Panc1 (cell line): ENCODE measurements at regions not wholly inside any gene's neighbourhood (a gene's known extent, or its start where the extent isn't known, plus 50 kb on each side); places are given as distances from the start of the nearest gene placed in this dataset.
"Not testable (repeated sequence)": the region's sequence is repeated elsewhere in the genome, so short reads cannot be mapped to it uniquely, and the experiment has no call there.

ENCODE experiments used
- ATAC-seq: fragments of 200-7000 bp; cut with Tn5 transposase; 2 replicates; pipeline ENCODE4 v1.9.1; 2020; ENCODE audit warnings: mild to moderate bottlenecking, moderate library complexity
- BruUV-seq: library from RNA; stranded (reverse); fragments of 400-500 nt; replicated peaks from 2 replicates; lab custom pipeline; 2021; lab: Mats Ljungman, UMichigan
- CTCF ChIA-PET: fragments of 300-600 bp; sonication (Branson Sonifier 250); formaldehyde crosslinking; loops from one replicate; lab custom pipeline; 2022; ENCODE audit warnings: antibody characterized with exemption; lab: Charles Lee
- POLR2A ChIA-PET: fragments of 300-600 bp; sonication (Branson Sonifier 250); formaldehyde crosslinking; loops from one replicate; lab custom pipeline; 2022; ENCODE audit warnings: antibody characterized with exemption; lab: Charles Lee
- DNase-seq: peaks from one replicate; pipeline ENCODE4 v3.0.0-alpha.2; 2010; ENCODE audit warnings: low read depth, low spot score
- H3K27ac ChIP-seq: 2 replicates; pipeline ENCODE4 v1.5.1; 2011; ENCODE audit warnings: mild to moderate bottlenecking, low read length, inconsistent platforms
- H3K27me3 ChIP-seq: fragments of 200-500 bp; sonication (Bioruptor generic); 2 replicates; pipeline ENCODE4 v1.6.0; 2014; ENCODE audit warnings: low read length, inconsistent platforms; ENCODE audit not compliant: control insufficient read depth, insufficient read depth
- H3K36me3 ChIP-seq: fragments of 200-500 bp; sonication (Bioruptor generic); 2 replicates; pipeline ENCODE4 v1.5.1; 2014; ENCODE audit warnings: inconsistent platforms, mild to moderate bottlenecking, low read length, moderate library complexity; ENCODE audit not compliant: control insufficient read depth, insufficient read depth
- H3K4me1 ChIP-seq: 2 replicates; pipeline ENCODE4 v1.5.1; 2011; ENCODE audit warnings: inconsistent platforms, mild to moderate bottlenecking, low read length, moderate library complexity; ENCODE audit not compliant: control insufficient read depth, insufficient read depth
- H3K4me3 ChIP-seq, 2 experiments: 2 replicates each; pipeline ENCODE4 v1.5.1; 2011 to 2012; ENCODE audit warnings: low read depth in 2 of 2, low read length in 2 of 2, mild to moderate bottlenecking in 2 of 2, inconsistent platforms in 1 of 2, moderate library complexity in 1 of 2
- H3K9me3 ChIP-seq: fragments of 200-500 bp; sonication (Bioruptor generic); 2 replicates; pipeline ENCODE4 v1.5.1; 2014; ENCODE audit warnings: low read depth, mild to moderate bottlenecking, inconsistent platforms, low read length, moderate library complexity; ENCODE audit not compliant: control insufficient read depth, insufficient read depth
- POLR2AphosphoS5 ChIP-seq: IDR thresholded peaks from 2 replicates; pipeline ENCODE4 v1.6.1; 2012; ENCODE audit warnings: mild to moderate bottlenecking, low read depth, low read length, moderate library complexity
- SIN3A ChIP-seq: IDR thresholded peaks from 2 replicates; pipeline ENCODE4 v1.6.1; 2012; ENCODE audit warnings: low read depth, mild to moderate bottlenecking, low read length, moderate library complexity, borderline replicate concordance; ENCODE audit not compliant: insufficient read depth
- TCF7L2 ChIP-seq: IDR thresholded peaks from 2 replicates; pipeline ENCODE4 v1.6.1; 2011; ENCODE audit warnings: mild to moderate bottlenecking, low read depth, low read length, inconsistent platforms
- in situ Hi-C: cut with HindIII; loops from 2 replicates; pipeline ENCODE4 v1.10.0; 2016; ENCODE audit warnings: low sequenced_read_pairs, low pct_unique_long_range_greater_than_20kb
- intact Hi-C: fragments of 100-400 bp; cut with micrococcal nuclease; formaldehyde crosslinking; loops from one replicate; pipeline ENCODE4 v1.10.0; 2022; ENCODE audit not compliant: unreplicated experiment
- TF ChIP-seq, protein P1 (sequence below), 2 experiments: IDR thresholded peaks; 2 replicates each; pipeline ENCODE4 v1.6.1; 2011 to 2012; ENCODE audit warnings: low read depth in 2 of 2, control low read depth in 1 of 2, low read length in 1 of 2, mild to moderate bottlenecking in 1 of 2, moderate library complexity in 1 of 2; ENCODE audit not compliant: insufficient read depth in 1 of 2
- TF ChIP-seq, protein P2 (sequence below): fragments of 450-650 bp; IDR thresholded peaks from 2 replicates; pipeline ENCODE4 v1.5.1; 2017; ENCODE audit warnings: mild to moderate bottlenecking

DNA sequence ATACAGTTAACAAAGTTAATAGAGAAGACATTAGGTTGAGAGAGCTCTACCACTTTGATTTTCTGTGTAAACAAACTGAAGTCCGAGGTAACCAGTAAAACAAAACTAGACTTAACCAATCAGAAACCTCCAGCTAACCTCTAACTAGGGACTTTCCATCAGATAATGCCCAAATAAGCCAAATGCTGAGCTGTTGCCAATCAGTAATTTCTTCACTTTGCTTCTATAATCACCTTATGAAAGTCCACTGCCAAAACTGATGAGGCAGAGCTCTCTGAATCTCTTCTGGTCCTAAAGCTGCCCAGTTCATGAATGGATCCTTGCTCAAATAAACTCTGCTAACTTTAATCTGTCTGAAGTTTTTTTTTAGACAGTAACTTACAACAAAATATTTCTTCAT lies 448.0 kb upstream of the NECTIN3 start:
- Histone ChIP-seq H3K27ac (no peak overlapping the region), H3K9me3 (no peaks in the 10 kb centered on the region), H3K4me3 (no peak overlapping the region), H3K4me1 (no peaks in the 10 kb centered on the region), H3K27me3 (no peaks in the 10 kb centered on the region), H3K36me3 (no peaks in the 10 kb centered on the region)
- ATAC-seq: no peak
- intact Hi-C loops: no loop called here
- ChIA-PET POLR2A (no interaction called here), CTCF (no interaction called here)
- BruUV-seq: no TSS peak
- in situ Hi-C loops: no loop called here
- DNase-seq: no peak
- TF ChIP-seq SIN3A (no peak), POLR2AphosphoS5 (no peak), TCF7L2 (no peak)
- TF ChIP-seq, protein P1, sequence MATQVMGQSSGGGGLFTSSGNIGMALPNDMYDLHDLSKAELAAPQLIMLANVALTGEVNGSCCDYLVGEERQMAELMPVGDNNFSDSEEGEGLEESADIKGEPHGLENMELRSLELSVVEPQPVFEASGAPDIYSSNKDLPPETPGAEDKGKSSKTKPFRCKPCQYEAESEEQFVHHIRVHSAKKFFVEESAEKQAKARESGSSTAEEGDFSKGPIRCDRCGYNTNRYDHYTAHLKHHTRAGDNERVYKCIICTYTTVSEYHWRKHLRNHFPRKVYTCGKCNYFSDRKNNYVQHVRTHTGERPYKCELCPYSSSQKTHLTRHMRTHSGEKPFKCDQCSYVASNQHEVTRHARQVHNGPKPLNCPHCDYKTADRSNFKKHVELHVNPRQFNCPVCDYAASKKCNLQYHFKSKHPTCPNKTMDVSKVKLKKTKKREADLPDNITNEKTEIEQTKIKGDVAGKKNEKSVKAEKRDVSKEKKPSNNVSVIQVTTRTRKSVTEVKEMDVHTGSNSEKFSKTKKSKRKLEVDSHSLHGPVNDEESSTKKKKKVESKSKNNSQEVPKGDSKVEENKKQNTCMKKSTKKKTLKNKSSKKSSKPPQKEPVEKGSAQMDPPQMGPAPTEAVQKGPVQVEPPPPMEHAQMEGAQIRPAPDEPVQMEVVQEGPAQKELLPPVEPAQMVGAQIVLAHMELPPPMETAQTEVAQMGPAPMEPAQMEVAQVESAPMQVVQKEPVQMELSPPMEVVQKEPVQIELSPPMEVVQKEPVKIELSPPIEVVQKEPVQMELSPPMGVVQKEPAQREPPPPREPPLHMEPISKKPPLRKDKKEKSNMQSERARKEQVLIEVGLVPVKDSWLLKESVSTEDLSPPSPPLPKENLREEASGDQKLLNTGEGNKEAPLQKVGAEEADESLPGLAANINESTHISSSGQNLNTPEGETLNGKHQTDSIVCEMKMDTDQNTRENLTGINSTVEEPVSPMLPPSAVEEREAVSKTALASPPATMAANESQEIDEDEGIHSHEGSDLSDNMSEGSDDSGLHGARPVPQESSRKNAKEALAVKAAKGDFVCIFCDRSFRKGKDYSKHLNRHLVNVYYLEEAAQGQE (IDR thresholded peaks at IDR 0.05; ENCODE audit: insufficient read depth in 1 of 2, low read depth in 2 of 2, low read length in 1 of 2): no peak
- TF ChIP-seq, protein P2, sequence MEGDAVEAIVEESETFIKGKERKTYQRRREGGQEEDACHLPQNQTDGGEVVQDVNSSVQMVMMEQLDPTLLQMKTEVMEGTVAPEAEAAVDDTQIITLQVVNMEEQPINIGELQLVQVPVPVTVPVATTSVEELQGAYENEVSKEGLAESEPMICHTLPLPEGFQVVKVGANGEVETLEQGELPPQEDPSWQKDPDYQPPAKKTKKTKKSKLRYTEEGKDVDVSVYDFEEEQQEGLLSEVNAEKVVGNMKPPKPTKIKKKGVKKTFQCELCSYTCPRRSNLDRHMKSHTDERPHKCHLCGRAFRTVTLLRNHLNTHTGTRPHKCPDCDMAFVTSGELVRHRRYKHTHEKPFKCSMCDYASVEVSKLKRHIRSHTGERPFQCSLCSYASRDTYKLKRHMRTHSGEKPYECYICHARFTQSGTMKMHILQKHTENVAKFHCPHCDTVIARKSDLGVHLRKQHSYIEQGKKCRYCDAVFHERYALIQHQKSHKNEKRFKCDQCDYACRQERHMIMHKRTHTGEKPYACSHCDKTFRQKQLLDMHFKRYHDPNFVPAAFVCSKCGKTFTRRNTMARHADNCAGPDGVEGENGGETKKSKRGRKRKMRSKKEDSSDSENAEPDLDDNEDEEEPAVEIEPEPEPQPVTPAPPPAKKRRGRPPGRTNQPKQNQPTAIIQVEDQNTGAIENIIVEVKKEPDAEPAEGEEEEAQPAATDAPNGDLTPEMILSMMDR: no peak

DNA sequence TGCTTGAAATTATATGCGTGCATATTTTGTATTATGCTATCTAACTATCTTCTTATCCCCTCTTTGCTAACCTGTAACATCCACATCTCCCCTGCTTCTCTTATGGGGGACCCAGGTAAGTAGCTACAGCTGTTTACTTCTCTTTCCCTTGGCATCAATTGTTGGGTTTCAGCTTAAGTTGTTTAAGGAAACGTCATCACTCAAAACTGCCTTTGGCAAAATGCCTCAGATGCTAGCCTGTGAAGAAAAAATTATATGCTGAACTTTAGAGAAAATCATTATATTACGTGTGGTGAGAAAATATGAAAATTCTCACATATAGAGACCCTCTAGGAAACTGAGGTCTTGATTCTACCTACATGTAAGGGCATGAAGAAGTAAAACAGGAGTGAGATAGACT lies 447.0 kb upstream of the NECTIN3 start:
- H3K27me3 ChIP-seq: no peaks in the 10 kb centered on the region
- ATAC-seq (no peak), DNase-seq (no peak)
- no peak for TF ChIP-seq POLR2AphosphoS5
- TF ChIP-seq SIN3A: no peak
- H3K4me1 ChIP-seq: no peaks in the 10 kb centered on the region
- no peaks in the 10 kb centered on the region for H3K36me3 ChIP-seq
- in situ Hi-C loops (no loop called here), intact Hi-C loops (no loop called here)
- H3K9me3 ChIP-seq: no peaks in the 10 kb centered on the region
- ChIA-PET POLR2A (no interaction called here), CTCF (no interaction called here)
- BruUV-seq: no TSS peak
- H3K27ac ChIP-seq: no peak overlapping the region
- no peak overlapping the region for H3K4me3 ChIP-seq

GRCh38 chr3:110625201-110625747 lies 446.3 kb upstream of the NECTIN3 start:
- ATAC-seq (no peak), DNase-seq (no peak)
- no peaks in the 10 kb centered on the region for H3K27me3 ChIP-seq
- POLR2A ChIA-PET: no interaction called here
- no peak overlapping the region for H3K4me3 ChIP-seq
- H3K27ac ChIP-seq: no peak overlapping the region
- no peaks in the 10 kb centered on the region for H3K36me3 ChIP-seq
- H3K4me1 ChIP-seq: no peaks in the 10 kb centered on the region
- H3K9me3 ChIP-seq: no peaks in the 10 kb centered on the region
- CTCF ChIA-PET: no interaction called here
- BruUV-seq: no TSS peak
- in situ Hi-C loops: no loop called here
- intact Hi-C loops: no loop called here
- TF ChIP-seq TCF7L2: no peak
- TF ChIP-seq, protein P2: no peak
- no peak for TF ChIP-seq POLR2AphosphoS5
- TF ChIP-seq, protein P1 (IDR thresholded peaks at IDR 0.05; ENCODE audit: insufficient read depth in 1 of 2, low read depth in 2 of 2, low read length in 1 of 2): no peak
- TF ChIP-seq SIN3A: no peak

DNA sequence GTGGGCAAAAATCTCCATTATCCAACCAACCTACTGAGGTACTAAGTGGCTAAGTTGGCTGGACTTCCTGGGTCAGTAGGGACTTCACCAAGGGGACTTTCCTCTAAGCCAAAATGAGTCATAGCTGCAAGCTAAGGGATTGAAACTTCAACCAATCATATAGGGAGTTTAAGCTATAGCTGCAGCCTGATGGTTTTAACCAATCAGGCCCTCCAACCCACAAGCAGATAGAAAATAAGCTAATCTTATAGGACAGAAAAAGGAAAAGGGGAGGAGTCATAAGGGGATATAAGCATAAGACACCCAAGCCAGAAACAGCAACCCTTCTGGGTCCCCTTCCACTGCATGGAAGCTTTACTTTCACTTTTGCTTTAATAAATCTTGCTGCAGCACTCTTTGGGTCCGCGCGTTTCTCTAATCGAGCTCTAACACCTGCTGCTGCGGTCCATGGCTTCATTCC lies 444.9 kb upstream of the NECTIN3 start:
- intact Hi-C loops, H3K4me1 ChIP-seq, ATAC-seq, DNase-seq, H3K27me3 ChIP-seq, POLR2A ChIA-PET, H3K9me3 ChIP-seq, H3K27ac ChIP-seq, H3K4me3 ChIP-seq, in situ Hi-C loops, H3K36me3 ChIP-seq, BruUV-seq, CTCF ChIA-PET: not testable (repeated sequence)
